ENCODE measurements at regions not wholly inside any gene's neighbourhood (a gene's known extent, or its start where the extent isn't known, plus 50 kb on each side); places are given as distances from the start of the nearest gene placed in this dataset.
A peak's percentile ranks its signal among the peaks of the same experiment; 100 is the strongest.
"Not testable (repeated sequence)": the region's sequence is repeated elsewhere in the genome, so short reads cannot be mapped to it uniquely, and the experiment has no call there.

DNA sequence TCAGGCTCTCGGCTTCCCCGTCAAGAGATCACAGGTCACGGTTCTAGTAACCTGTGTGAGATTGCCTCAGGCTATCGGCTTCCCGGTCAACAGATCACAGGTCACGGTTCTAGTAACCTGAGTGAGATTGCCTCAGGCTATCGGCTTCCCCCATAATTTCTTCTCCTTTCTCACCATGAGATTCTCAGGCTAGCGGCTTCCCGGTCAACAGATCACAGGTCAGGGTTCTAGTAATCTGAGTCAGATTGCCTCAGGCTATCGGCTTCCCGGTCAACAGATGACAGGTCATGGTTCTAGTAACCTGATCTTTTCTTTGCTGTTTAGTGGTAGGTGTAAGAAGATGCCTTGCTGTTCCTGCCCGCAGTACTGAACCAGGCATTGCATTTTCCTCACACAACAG, 418.2 kb upstream of the ZNF717 start:
- no peak for DNase-seq (ENCODE audit: low spot score)

DNA sequence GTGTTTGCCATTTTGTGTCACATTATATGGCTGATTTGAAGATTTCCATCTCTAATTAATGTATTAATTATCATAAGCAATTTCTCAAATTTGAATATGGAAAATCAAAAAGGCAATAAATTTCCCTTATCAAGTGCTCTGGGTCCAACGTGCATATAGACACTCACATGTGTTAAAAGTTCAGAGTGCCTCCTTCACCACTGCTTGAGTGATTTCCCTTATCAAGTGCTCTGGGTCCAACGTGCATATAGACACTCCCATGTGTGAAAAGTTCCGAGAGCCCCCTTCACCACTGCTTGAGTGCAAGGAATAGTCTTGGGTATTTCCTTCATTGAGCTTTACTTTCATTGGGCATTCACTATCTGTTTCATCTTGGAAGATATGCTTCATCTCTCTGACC, 421.0 kb upstream of the ZNF717 start:
- no peak for DNase-seq (ENCODE audit: low spot score)

DNA sequence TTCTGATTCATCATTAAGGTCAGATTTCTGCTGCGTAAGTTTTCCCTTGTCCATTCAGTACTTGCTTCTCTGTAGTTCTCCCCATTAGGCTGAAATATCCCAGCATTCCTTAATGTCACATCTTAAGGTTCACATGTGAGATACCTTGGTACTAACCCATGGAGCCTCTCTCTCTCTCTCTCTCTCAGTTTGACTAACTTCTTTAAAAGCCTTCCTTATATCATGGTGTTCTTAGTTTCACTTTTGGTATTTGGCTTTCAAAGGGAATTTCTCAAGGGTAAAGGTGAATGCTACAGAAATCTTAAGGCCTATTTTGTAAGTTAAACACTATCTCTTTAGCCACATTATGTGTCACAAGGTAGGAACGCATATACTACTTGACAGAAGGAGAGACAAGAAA, 427.3 kb upstream of the ZNF717 start:
- DNase-seq (ENCODE audit: low spot score): no peak

DNA sequence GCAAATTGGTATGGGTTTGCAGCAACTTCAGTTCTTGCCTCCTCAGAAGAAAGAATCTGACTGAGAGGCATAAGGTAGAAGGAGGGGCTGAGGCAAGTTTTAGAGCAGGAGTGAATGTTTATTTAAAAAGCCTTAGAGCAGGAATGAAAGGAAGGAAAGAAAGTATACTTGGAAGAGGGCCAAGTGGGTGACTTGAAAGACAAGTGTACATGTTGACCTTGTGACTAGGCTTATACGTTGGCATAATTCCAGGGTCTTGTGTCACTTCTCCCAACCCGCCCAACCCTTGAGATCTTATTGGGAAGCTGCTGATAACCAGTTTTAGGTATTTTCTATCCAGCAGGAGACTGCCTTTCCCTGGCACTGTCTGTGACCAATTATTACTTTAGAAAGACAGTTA, 436.9 kb upstream of the ZNF717 start:
- DNase-seq (ENCODE audit: low spot score): no peak

DNA sequence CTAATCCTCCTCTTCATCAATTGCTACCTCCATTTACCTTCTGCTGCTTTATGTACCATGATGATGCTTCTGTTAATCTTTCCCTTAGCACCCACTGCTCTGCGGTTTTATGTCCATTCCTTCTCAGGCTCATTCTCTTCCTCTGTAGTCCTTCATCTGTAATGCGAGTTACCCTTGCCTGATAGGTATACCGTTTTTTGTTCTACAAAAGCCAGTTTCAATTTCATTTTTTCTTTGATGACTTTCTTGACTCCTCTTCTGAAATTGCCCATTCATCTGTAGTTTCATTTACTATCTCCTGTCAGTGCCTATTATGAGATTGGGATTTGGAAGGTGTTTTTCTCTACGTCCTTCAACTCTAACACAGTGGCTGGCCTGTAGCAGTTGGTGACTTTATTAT, 445.9 kb upstream of the ZNF717 start:
- no peak for DNase-seq (ENCODE audit: low spot score)

DNA sequence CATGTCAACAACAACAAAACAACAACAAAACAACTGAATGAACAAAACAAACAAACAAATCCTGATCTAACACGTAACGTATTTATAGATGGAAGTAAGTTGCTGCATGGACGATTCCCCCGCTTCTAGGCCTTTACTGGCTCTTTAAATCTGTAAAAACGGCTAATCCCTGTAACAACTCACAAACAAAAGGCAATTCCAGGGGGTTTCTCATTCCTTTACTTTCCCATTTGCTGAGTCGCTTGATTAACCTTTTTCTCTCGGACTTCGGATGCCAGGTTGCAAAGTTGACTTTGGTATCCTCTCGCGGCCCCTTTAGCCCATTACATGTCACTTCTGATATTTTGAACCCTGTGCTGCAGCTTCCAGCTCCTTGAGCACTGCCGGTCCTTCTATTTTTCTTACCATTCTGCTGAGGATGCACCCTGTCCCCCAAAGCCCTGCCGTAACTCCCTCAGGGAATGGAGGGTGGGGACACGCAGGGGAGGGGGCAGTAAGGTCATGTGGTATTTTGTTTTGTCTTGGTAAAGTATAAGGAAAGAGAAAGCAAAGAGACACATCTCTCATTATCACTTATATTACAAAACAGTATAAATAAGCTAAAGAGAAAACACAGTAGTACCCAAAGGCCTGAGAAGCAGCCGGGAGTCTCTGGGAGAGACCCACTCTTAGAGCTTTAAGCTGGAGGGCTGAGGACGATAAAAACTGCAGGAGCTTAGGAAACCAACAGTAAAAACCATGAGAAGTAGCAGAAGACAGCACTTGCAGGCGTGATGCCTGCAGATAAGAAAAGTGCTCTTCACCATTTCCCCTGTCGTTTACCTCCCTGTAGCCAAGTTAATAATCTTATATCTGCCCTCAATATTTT, 457.8 kb upstream of the ZNF717 start:
- no peak for DNase-seq (ENCODE audit: low spot score)

DNA sequence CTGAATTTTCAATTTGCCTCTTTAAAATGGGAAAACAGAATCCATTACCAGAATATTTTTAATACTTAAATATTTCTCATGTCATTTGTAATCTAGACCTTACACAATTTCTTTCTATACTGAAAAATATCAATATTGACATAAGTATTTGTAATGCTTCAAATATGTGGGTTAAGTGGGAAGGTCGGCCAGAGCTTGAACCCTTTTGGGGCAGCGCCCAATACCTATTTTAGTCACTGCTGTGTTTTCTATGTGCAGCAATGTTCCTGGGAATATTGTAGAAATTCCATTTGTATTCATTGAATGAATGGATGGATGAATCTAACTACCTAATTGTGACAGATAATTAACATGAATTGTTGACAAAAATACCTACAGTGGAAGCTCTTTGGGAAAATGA, 459.7 kb upstream of the ZNF717 start:
- DNase-seq (ENCODE audit: low spot score): no peak

DNA sequence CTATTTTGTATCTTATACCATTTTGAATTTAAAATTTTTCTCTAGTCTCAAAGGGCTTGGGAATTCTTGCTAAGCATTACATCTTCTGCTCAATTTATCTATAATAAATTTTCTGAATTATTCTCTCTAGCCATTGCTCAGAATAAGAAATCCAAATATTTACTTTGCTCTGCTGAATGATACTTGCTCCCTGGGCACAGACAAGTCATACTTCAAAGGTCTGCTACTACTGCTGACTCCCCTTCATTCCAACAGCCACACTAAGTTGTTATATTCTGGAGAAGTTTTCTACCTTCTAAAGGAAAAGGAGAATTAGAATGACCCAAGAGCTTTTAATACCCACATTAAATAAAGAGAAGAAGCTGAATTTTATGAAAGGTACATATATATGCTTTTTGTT, 460.3 kb upstream of the ZNF717 start:
- no peak for DNase-seq (ENCODE audit: low spot score)

DNA sequence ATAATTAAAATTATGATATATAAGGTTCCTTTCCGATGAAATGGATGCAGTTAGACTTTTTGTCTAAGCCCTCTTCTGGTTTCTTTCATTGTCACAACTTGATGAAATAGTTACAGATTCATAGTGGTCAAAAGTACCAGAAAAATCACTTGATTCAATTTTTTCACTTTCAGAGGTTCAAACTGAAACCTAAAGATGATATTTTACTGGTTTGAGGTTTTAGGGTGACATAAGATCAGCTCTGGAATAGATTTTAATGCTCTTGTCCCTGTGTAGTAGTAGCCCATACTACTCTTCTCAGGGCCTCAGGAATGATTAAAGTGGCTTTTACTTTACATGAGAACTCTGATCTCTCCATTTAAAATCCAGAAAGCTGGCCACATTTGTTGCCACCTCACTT, 479.1 kb upstream of the ZNF717 start:
- no peak for DNase-seq (ENCODE audit: low spot score)

DNA sequence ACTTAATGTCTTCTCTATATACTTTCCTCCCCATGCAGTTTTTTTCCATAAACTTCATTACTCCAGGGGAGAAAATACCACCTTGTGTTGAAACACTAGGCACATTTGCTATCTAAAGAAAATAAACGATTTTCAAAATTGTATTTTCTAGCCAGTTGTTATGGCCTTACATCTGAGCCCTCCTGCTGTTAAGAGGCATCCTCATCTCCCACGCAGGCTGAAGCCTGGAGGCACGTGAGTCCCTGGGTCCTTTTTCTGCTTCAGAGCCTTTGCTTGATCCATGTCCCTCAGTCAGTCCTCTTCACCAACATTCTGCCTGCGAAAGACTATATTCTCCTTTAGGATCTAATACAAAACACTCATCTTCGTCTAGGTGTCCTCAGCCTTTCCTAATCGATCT, 479.6 kb upstream of the ZNF717 start:
- DNase-seq (ENCODE audit: low spot score): no peak

DNA sequence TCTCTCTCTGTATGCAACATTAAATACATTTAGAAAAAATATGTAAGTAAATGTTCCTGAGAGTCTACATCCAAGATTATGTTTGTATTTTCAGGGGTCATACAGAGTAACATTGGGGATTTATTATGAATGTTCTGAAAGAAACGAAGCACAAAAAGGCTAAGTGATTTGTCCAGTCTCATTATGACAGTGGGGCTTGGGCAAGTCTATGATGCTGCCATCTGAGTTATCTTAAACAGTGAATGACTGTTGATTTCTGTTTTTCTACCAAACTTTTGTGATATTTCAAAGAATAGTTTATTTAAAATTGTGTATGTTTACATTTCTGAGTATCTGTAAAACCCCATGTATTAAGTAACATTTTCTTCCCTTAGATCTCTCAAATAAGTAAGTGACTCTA, 481.2 kb upstream of the ZNF717 start:
- no peak for DNase-seq (ENCODE audit: low spot score)

DNA sequence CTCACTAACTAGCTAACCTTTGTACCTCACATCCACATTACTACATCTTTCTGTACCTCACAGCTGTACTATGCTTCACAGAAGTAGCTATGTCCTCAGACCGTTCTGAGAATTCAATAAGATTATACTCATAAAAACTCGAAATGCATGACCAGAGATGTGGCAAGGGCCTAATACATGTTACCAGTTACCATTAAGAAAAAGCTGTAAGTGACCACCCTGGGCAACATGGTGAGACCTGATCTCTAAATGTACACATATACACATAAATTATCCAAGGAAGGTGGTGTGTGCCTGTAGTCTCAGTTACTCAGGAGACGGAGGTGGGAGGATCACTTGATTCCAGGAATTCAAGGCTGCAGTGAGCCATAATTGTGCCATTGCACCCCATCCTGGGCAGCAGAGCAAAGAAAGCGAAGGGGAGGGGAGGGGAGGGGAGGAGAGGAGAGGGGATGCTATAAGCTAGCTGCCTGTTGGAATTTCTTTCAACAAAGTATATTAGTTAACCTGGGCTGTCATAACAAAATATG, 482.6 kb upstream of the ZNF717 start:
- DNase-seq (ENCODE audit: low spot score): no peak

DNA sequence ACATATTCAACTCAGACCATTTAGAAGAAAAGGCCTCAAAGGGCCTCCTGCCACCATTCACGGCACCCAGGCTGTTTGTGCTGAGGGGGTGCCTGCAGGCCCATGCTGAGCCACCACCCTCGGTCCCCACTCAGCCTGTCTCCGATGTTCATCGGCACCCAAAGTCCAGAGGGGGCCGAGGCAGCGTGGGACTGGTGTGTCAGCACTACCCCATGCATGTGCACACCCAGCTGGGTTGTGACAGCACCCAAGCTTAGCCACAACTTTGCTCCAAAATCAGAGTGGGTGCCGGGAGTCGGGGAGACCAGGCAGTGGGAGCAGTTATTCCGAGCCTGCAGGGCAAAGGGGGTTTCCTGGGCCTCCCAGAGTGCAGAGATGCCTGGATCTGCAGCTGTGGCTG, 508.5 kb upstream of the ZNF717 start:
- no peak for DNase-seq (ENCODE audit: low spot score)

DNA sequence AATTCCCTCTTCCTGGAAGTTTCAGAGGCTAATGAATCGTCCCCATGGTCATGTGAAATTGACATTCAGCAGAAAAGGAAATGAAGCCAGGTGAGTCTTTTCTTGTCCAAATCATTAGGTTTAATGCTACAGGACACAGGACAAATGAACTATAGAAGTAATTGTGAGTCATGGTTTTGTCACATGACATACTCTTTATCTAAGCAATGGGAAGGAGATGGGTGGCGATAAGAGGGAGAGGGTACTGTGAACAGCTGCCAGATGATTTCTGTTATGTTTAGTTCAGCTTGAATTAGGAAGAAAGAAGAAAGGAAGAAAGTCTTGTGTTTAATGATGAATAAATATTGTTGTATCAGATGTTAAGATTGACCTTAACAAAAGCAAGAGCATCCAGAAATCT, 515.4 kb upstream of the ZNF717 start:
- DNase-seq (ENCODE audit: low spot score): no peak

DNA sequence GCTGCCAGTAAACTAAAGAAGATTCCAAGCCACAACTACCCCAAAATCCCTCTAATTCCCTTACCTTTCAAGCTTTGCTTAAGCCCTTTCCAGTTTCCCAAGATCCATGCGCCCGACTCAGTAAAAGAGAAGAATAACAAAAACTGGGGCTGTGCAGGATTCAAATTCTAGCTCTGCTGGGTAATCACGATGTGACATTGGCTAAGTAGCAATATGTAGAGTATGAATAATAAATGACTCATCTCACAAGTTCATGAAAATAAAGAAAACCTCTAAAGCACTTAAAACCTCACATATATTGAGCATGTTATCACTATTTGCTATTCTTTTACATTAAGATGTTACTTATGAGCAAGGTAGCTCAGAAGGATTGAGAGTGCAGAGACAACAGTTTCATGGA, 522.2 kb upstream of the ZNF717 start:
- no peak for DNase-seq (ENCODE audit: low spot score)

DNA sequence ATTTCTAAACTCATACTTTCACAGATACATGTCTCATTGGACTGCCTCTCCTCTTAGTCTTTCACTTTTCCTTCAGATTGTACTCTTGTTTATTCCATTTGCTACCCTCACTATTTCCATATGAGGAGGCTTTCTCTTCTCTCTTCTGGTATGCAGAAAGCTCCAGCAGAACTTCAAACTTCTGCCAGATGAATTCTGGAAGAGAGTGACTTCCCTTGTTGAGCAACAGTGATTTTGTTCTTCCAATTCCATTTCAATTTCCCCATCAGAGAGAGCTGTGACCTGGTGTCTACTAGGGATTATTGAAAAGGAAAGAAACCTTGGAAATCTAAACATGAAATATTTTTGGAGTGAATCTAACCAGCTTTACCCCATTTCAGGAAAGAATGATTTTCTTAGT, 523.2 kb upstream of the ZNF717 start:
- no peak for DNase-seq (ENCODE audit: low spot score)

DNA sequence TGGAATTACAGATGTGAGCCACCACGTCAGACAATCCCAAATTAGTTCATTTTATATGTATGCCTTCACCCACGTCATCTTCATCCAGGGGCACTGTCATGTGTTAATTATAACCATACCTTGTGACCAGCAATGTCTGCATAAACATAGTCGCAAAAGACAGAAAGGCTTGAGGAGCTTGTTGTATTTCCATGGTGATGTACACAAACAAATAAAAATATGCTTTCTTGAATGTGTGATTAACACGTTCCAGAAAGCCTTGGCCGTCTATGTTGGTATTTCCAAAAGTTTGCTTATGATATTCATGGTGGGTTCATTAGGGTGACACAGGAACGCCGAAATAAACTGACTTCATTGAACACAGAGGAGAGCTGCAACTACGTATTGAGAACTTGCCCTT, 524.7 kb upstream of the ZNF717 start:
- peak; percentile 4 for DNase-seq (ENCODE audit: low spot score)

DNA sequence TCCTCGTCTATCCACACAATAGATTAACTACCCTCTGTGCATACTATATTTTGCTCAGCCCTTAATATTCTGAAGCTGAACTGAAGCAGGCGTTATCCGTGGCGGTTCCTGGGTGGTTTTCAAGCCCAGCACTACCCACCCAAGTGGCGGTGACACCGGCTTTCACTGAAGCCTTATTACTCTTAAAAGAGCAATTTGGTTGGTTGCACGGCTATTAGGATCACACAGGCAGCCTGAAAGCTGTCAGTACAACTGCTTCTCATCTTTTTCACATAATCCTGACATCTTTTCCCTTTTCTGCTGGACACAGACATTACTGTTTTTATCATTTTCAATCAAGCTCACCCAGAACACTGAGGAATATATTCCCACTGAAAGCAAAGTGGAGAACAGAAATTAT, 525.3 kb upstream of the ZNF717 start:
- peak; percentile 24 for DNase-seq (ENCODE audit: low spot score)

DNA sequence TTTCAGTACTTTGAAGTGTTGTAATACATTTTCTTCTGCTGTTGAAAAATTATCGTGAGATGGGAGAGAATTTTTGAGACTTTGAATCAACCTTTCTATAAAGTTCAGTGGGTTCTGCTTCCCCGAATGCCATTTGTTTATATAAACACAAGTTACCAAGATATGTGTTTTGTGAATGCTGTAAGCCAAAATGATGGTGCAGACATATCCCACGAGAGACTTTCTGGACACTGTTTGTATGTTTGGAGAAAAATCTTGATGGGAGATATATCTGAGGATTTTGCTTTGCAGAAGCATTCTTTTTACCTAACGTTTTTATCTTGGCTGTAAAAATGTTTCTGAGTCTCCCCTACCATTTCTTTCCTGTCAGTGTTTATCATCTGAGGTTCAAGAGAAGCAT, 526.6 kb upstream of the ZNF717 start:
- no peak for DNase-seq (ENCODE audit: low spot score)

DNA sequence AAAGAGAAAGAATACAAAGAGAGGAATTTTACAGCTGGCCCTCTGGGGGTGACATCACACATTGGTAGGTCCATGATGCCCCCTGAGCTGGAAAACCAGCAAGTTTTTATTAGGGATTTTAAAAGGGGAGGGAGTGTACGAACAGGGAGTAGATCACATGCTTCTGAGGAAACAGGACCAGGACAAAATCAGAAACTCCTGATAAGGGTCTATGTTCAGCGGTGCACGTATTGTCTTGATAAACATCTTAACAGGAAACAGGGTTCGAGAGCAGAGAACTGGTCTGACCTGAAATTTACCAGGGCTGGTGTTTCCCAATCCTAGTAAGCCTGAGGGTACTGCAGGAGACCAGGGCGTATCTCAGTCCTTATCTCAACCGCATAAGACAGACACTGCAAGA, 530.6 kb upstream of the ZNF717 start:
- not testable (repeated sequence) for DNase-seq (ENCODE audit: low spot score)

DNA sequence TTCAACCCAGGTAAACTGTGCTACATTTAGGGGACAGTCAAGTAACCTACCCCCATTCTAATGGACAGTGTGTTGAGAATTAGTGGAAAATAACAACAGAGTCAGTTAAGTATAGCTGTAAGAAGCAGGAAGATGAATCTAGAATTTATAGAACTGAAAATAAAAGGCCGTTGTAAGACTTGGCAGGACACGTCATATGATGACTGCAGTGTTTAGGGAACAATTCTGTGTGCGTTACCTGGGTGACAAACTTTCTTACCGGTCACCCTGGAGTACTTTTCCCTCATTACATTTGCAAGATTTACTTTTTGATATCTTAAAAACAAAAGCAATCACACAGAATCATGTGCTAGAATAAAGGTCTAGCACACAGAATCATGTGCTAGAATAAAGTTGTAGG, 536.3 kb upstream of the ZNF717 start:
- DNase-seq (ENCODE audit: low spot score): no peak

DNA sequence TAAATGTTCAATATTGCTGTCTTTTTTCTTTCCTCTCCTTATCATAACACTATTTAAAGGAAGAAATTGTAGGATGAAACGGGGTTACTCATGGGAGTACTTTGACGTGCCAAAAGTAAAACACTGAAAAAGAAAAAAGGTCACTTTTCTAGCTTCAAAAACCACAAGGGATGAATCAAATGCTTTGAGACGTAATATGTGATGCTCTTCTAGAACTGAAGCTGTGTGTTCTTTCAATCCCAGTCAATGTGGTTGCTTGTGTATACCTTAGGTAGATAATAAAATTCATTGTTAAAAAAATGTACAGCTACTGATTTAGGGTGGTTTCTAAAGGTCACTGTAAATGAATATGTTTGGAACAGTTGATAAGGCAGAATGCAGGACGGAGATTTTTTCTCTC, 538.8 kb upstream of the ZNF717 start:
- DNase-seq (ENCODE audit: low spot score): no peak

DNA sequence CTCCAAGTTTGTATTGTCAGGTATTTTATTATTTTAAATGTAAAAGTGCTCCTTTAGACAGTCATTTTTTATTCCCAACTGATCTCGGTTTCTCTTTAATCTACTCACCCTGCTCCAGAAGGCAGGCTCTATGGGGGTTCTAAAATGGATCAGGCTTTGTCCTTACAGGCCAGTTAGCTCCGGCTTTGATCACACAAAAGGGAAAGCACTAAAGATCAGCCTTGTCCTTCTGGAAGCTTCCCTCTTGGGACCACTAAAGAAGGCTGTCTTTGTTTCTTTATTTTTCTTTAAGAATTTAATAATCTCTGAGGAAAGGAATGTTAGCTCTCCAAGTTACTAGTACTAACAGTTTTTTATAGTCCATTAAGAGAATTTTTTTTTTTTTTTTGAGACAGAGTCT, 560.5 kb upstream of the ZNF717 start:
- no peak for DNase-seq (ENCODE audit: low spot score)

DNA sequence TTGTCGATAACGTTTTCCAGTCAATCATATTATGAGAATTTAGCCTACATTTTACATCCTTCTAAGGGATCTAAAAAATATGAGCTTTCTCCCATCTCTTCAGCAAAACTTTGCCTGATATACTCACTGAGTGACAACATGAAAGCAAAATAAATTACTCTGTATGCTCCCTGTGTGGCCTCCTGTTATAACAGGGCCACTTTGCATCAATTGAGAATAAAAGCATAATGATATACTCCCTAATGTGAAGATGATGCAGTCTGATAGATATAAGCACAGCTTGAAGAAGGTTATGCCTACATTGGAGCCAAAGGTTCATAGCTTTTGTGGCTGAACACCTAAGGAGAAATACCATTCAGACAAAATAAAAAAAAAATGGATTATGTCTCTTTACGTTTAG, 561.3 kb upstream of the ZNF717 start:
- DNase-seq (ENCODE audit: low spot score): no peak
